ENCODE measurements at regions not wholly inside any gene's neighbourhood (a gene's known extent, or its start where the extent isn't known, plus 50 kb on each side); places are given as distances from the start of the nearest gene placed in this dataset.

- no peaks in the 10 kb centered on the region for H3K9me3 ChIP-seq (replicated peaks in 1 of 3)
- no peak overlapping the region for H3K27ac ChIP-seq
- intact Hi-C loops (cut with DNase I) = no loop called here
- no peak for DNase-seq
- H3K36me3 ChIP-seq (replicated peaks in 1 of 2) = no peaks in the 10 kb centered on the region
- H3K4me1 ChIP-seq (replicated peaks in 1 of 2) = no peaks in the 10 kb centered on the region
- TF ChIP-seq, protein P1, sequence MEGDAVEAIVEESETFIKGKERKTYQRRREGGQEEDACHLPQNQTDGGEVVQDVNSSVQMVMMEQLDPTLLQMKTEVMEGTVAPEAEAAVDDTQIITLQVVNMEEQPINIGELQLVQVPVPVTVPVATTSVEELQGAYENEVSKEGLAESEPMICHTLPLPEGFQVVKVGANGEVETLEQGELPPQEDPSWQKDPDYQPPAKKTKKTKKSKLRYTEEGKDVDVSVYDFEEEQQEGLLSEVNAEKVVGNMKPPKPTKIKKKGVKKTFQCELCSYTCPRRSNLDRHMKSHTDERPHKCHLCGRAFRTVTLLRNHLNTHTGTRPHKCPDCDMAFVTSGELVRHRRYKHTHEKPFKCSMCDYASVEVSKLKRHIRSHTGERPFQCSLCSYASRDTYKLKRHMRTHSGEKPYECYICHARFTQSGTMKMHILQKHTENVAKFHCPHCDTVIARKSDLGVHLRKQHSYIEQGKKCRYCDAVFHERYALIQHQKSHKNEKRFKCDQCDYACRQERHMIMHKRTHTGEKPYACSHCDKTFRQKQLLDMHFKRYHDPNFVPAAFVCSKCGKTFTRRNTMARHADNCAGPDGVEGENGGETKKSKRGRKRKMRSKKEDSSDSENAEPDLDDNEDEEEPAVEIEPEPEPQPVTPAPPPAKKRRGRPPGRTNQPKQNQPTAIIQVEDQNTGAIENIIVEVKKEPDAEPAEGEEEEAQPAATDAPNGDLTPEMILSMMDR (IDR thresholded peaks at IDR 0.05) = no peak
- TF ChIP-seq POLR2A (IDR thresholded peaks at IDR 0.05) = no peak
- H3K27me3 ChIP-seq = no peaks in the 10 kb centered on the region
- no peak overlapping the region for H3K4me3 ChIP-seq
- WGBS, 4 donors = 78 to 97% (median 86%) methylated on average over 2 of the region's 2 CpGs
Observed at GRCh38 chr9:16025627-16026026, 472.8 kb downstream of the CCDC171 start.

DNA sequence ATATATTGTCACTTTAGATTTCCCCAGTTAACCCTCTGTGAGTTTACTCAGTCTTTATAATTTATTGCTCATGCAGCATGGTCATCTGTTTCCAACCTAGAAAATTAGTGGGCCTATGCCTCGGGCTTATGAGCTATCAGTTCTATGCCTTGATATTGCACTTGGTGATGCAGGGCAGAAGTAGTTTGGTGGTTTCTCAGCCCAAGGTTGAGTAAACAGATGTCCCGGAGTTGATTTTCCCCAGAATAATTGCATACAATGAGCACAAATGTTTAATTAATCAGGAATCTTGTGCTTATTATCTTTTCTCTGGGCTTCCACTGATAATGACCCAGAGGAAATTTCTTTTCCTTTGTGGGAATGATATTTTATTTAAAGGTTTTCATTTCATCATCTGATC lies 474.0 kb downstream of the CCDC171 start:
- no peaks in the 10 kb centered on the region for H3K9me3 ChIP-seq (replicated peaks in 1 of 3)
- H3K4me1 ChIP-seq (replicated peaks in 1 of 2) = no peaks in the 10 kb centered on the region
- WGBS, 4 donors = 74 to 84% (median 80%) methylated on average over 2 of the region's 2 CpGs
- H3K4me3 ChIP-seq = no peak overlapping the region
- H3K27me3 ChIP-seq = no peaks in the 10 kb centered on the region
- no peak overlapping the region for H3K27ac ChIP-seq
- TF ChIP-seq POLR2A (IDR thresholded peaks at IDR 0.05) = no peak
- TF ChIP-seq, protein P1 (IDR thresholded peaks at IDR 0.05) = no peak
- no peak for DNase-seq
- intact Hi-C loops (cut with DNase I) = no loop called here
- no peaks in the 10 kb centered on the region for H3K36me3 ChIP-seq (replicated peaks in 1 of 2)

DNA sequence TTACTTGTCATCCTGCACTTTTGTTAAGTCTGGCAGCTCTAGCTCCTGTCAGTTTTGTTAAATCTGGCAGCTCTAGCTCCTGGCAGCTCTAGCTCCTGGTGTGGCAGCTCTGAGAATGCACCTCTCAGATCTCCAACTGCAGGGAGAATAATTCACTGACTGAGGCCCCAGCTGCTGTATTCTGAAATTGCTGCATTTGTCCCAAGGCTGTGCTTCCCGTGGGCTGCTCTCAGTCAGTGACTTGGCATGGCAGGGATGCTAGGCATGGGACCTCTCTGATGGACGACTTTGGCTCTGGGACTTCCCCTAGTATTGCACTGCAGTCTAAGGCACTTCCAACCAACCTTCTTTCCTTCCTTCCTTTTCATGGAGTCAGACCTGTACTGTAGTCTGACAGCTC lies 475.7 kb downstream of the CCDC171 start:
- no peaks in the 10 kb centered on the region for H3K4me1 ChIP-seq (replicated peaks in 1 of 2)

GRCh38 chr9:16029046-16029615 lies 476.3 kb downstream of the CCDC171 start:
- intact Hi-C loops (cut with DNase I) = no loop called here
- Histone ChIP-seq H3K27ac (no peak overlapping the region), H3K4me3 (no peak overlapping the region), H3K9me3 (replicated peaks in 1 of 3) (no peaks in the 10 kb centered on the region), H3K4me1 (replicated peaks in 1 of 2) (no peaks in the 10 kb centered on the region), H3K36me3 (replicated peaks in 1 of 2) (no peaks in the 10 kb centered on the region), H3K27me3 (no peaks in the 10 kb centered on the region)
- no peak for DNase-seq
- TF ChIP-seq POLR2A (IDR thresholded peaks at IDR 0.05) = no peak
- TF ChIP-seq, protein P1 (IDR thresholded peaks at IDR 0.05) = no peak
- 71 to 83% (median 75%) methylated on average over 7 of the region's 7 CpGs for WGBS, 4 donors

More for the DNA sequence above, 475.7 kb downstream of the CCDC171 start:
- Histone ChIP-seq H3K27me3 (no peaks in the 10 kb centered on the region), H3K27ac (no peak overlapping the region), H3K9me3 (replicated peaks in 1 of 3) (no peaks in the 10 kb centered on the region), H3K36me3 (replicated peaks in 1 of 2) (no peaks in the 10 kb centered on the region), H3K4me3 (no peak overlapping the region)
- intact Hi-C loops (cut with DNase I) = no loop called here
- 37 to 80% (median 54%) methylated on average over 1 to 2 of the region's 2 CpGs for WGBS, 4 donors
- no peak for TF ChIP-seq POLR2A (IDR thresholded peaks at IDR 0.05)
- TF ChIP-seq, protein P1 (IDR thresholded peaks at IDR 0.05) = no peak
- DNase-seq = no peak

Measured in adrenal gland (tissue), 9 donors.